AG09309 (cell line): ENCODE measurements at regions not wholly inside any gene's neighbourhood (a gene's known extent, or its start where the extent isn't known, plus 50 kb on each side); places are given as distances from the start of the nearest gene placed in this dataset.

Experiments used
- DNase-seq: peaks from one replicate; pipeline ENCODE4 v3.0.0-alpha.2; 2010; ENCODE audit warnings: low read depth
- H3K4me3 ChIP-seq: 2 replicates; pipeline ENCODE4 v1.5.1; 2011; ENCODE audit warnings: mild to moderate bottlenecking, low read depth, low read length, moderate library complexity; ENCODE audit not compliant: control insufficient read depth
- TF ChIP-seq, protein P1 (sequence below): IDR thresholded peaks from 2 replicates; pipeline ENCODE4 v1.5.1; 2011; ENCODE audit warnings: mild to moderate bottlenecking, low read depth, low read length, inconsistent platforms; ENCODE audit not compliant: insufficient read depth, control insufficient read depth; ENCODE audit errors: missing control alignments

DNA sequence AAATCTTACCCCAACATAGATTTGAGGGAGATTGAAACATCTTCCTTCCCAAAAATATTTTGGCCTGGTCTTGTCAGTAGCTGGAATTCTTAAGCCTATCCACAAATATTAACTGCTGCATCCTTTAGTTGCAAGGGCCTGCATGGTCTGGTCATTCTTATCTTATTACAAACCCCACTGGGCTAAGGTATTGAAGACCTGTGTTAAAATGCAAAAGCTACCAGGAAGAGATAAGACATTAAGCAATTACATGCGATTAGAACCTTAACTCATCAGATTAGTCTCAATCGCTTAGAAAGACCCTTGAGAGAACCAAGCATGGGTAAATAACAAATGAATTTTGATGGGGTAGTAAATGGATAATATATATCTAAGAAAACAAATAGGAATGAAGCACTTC, 426.6 kb downstream of the FRK start:
- TF ChIP-seq, protein P1, sequence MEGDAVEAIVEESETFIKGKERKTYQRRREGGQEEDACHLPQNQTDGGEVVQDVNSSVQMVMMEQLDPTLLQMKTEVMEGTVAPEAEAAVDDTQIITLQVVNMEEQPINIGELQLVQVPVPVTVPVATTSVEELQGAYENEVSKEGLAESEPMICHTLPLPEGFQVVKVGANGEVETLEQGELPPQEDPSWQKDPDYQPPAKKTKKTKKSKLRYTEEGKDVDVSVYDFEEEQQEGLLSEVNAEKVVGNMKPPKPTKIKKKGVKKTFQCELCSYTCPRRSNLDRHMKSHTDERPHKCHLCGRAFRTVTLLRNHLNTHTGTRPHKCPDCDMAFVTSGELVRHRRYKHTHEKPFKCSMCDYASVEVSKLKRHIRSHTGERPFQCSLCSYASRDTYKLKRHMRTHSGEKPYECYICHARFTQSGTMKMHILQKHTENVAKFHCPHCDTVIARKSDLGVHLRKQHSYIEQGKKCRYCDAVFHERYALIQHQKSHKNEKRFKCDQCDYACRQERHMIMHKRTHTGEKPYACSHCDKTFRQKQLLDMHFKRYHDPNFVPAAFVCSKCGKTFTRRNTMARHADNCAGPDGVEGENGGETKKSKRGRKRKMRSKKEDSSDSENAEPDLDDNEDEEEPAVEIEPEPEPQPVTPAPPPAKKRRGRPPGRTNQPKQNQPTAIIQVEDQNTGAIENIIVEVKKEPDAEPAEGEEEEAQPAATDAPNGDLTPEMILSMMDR = no peak
- no peak for DNase-seq
- no peak overlapping the region for H3K4me3 ChIP-seq

DNA sequence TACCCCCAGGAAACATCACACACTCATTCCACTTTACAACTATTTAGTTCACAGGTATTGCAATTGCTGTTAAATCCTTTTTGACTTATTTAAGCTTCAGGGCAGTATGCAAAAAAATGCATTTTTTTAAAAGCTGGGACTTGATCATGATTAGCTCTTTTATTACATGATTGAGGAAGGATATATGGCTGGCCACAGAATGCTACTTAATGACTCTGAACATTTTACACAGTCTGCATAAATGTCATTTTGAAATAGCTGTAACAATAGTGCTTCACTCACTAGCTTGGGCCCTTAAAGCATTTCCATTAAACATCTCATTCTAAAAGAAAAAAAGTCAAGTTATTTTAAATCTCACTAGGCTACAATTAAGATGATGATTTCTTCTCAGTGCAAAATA, 429.7 kb downstream of the FRK start:
- TF ChIP-seq, protein P1 = no peak
- H3K4me3 ChIP-seq = no peak overlapping the region
- no peak for DNase-seq

DNA sequence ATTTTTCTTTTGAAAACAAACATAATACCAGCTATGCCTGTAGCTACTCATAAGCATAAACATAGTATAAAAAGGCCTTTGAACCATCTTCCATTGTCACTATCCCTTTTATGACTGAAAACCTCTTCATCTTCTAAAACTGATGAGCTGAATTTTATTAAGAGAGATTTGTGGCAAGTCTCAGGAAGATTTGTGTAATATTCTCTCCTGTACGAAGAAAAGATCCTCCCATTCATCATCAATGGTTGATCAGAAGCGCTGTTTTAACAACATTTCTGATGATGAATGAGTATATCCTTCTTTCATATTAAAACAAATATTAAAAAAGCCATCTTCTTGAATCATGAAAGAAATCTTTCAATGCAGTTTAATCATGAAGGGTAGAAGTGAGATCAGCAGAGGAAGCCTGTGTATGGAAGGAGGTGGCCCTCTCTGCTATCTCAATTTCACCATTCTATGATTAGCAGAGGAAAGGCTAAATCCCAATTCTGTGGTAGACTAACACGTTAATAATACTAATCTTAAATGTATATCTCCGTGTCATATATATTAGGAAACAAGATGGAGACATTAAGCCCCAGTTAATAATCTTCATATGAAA, 430.2 kb downstream of the FRK start:
- no peak for DNase-seq
- no peak overlapping the region for H3K4me3 ChIP-seq
- TF ChIP-seq, protein P1 = no peak

DNA sequence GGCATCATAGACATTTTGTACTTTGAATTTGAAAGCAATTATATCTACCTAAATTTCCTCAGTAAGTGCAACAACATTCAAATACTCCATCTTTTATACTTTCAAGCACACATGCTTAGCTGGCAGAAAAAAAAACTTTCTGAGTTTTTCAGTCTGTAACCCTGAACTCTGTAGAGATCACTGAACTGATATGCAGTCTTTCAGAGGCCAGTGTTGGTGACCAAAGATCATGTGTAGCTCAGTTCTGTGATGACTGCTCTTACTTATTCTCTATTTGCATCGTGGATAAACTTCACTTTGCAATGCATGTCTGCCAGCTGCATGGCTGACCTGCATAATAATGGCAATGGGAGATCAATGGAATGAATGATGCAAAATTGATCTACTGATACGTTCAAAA, 431.3 kb downstream of the FRK start:
- no peak overlapping the region for H3K4me3 ChIP-seq
- no peak for DNase-seq
- TF ChIP-seq, protein P1 = no peak

DNA sequence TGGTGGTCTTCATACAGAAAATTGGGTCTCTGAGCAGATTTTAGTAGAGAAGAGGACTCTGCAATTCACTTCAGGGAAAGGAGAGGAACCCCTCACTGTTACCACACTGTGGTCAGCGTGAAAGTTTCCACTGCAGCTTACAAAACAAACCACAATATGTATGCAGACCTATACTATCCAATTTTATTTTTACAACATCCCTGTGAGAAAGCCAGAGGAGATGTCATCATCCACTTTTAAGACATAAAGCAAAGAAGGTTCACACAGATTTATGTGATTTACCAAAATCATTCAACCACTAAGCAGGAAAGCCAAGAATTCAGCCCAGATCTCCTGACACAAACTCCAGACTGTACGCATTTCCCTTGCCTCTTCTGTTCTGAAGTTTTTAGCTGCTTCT, 442.4 kb downstream of the FRK start:
- DNase-seq = peak; percentile 47

DNA sequence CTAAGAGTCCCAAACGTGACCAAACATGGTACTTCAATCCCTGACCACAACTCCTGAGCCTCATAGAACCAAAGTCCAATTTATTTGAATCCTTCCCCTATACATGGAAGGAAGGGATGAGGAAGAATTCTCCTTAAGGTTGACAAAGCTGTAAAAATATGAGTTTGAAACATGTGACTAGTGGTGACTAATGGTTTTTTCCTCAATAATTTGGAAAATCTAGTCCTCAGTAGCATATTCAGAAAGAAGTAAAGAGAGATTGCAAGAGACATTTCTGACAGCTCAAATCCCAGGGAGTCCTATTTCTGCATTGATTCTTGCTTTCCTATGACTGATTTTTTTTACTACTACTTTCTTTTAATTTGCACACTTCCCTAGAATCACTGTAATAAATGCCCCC, 443.7 kb downstream of the FRK start:
- no peak overlapping the region for H3K4me3 ChIP-seq
- no peak for DNase-seq
- TF ChIP-seq, protein P1 = no peak

More for the DNA sequence above, 442.4 kb downstream of the FRK start:
- TF ChIP-seq, protein P1 = no peak
- no peak overlapping the region for H3K4me3 ChIP-seq

DNA sequence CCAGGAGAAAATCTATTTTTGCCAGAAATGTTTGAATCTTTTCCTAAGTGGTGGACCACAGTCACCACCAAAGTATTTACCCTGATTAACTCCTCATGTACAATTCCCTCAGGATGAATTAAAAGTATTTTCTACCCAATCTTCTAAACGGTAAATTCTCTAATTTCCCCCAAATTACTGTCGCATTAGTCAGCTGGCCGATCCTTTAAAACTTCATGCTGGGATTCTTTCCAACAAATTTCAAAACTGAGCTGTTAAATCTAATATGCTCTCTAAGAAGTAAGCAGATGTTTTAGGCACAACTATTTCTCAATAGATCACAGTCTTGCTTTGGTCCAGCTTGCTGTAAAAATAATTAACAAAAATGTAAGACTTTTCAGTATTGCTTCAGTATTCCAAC, 447.2 kb downstream of the FRK start:
- TF ChIP-seq, protein P1 = no peak
- no peak overlapping the region for H3K4me3 ChIP-seq
- peak; percentile 97 for DNase-seq
